Upper lobe of left lung (tissue), 4 donors: ENCODE measurements at regions not wholly inside any gene's neighbourhood (a gene's known extent, or its start where the extent isn't known, plus 50 kb on each side); places are given as distances from the start of the nearest gene placed in this dataset.

ENCODE experiments used
- EP300 ChIP-seq, 4 donors: sonication (generic); formaldehyde crosslinking; IDR thresholded peaks; one replicate each; pipeline ENCODE4 v1.5.1; 2017; ENCODE audit warnings: antibody characterized with exemption in 4 of 4, control low read depth in 2 of 4
- POLR2A ChIP-seq, 4 donors: fragments of 450-650 bp; IDR thresholded peaks; one replicate each; pipeline ENCODE4 v1.5.1; 2016 to 2017; ENCODE audit warnings: antibody characterized with exemption in 4 of 4, mild to moderate bottlenecking in 2 of 4
- POLR2AphosphoS5 ChIP-seq, 2 donors: sonication (generic); formaldehyde crosslinking; IDR thresholded peaks; one replicate each; pipeline ENCODE4 v1.5.1; 2017; ENCODE audit warnings: antibody characterized with exemption in 2 of 2
- TF ChIP-seq, protein P1 (sequence below), 6 experiments: fragments of 450-650 bp in 4 of 6; fragments of 200-600 bp in 2 of 6; sonication (generic) in 2 of 6; IDR thresholded peaks; one replicate each; pipeline ENCODE4 v1.5.1; 2016 to 2019; ENCODE audit warnings: antibody characterized with exemption in 6 of 6

DNA sequence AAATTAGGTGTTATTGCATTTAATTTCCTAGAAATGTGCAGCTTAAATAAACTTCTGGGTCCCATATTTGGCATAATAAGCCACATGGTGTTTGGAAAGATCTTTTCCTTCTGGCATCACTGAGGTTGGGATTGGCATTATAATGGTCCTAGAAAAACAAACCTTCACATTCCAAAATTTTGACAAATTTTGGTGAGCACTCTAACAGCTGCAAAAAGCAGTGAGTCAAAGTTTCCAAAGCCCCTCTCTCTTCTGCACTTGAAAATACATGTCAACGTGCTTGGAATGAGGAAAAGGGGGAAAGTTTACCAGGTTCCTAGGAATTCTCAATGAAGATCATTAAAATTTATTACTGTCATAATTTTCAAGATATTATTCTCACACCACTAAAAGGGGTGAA lies 77.8 kb upstream of the STK17B start:
- TF ChIP-seq POLR2A (IDR thresholded peaks at IDR 0.05): no peak
- TF ChIP-seq, protein P1, sequence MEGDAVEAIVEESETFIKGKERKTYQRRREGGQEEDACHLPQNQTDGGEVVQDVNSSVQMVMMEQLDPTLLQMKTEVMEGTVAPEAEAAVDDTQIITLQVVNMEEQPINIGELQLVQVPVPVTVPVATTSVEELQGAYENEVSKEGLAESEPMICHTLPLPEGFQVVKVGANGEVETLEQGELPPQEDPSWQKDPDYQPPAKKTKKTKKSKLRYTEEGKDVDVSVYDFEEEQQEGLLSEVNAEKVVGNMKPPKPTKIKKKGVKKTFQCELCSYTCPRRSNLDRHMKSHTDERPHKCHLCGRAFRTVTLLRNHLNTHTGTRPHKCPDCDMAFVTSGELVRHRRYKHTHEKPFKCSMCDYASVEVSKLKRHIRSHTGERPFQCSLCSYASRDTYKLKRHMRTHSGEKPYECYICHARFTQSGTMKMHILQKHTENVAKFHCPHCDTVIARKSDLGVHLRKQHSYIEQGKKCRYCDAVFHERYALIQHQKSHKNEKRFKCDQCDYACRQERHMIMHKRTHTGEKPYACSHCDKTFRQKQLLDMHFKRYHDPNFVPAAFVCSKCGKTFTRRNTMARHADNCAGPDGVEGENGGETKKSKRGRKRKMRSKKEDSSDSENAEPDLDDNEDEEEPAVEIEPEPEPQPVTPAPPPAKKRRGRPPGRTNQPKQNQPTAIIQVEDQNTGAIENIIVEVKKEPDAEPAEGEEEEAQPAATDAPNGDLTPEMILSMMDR (IDR thresholded peaks at IDR 0.05): no peak
- TF ChIP-seq POLR2AphosphoS5 (IDR thresholded peaks at IDR 0.05): no peak
- TF ChIP-seq EP300 (IDR thresholded peaks at IDR 0.05): no peak
